Activated B cell treated with CpG ODN at 0.5 μM for 24 hours (primary cell): ENCODE measurements at regions not wholly inside any gene's neighbourhood (a gene's known extent, or its start where the extent isn't known, plus 50 kb on each side); places are given as distances from the start of the nearest gene placed in this dataset.

Experiments
- ATAC-seq: fragments of 200-7000 bp; cut with Tn5 transposase; one replicate; pipeline ENCODE4 v1.10.0; 2021; ENCODE audit warnings: low read depth, mild to moderate bottlenecking, moderate library complexity
- CTCF ChIA-PET: fragments of 350-600 bp; sonication (Branson Sonifier 250); formaldehyde crosslinking; loops from one replicate; lab custom pipeline; 2021; ENCODE audit warnings: antibody characterized with exemption; lab: Charles Lee
- POLR2A ChIA-PET: fragments of 350-600 bp; sonication (Branson Sonifier 250); formaldehyde crosslinking; loops from one replicate; lab custom pipeline; 2021; ENCODE audit warnings: antibody characterized with exemption; lab: Charles Lee
- DNase-seq: peaks from one replicate; pipeline ENCODE4 v3.0.0; 2022
- H3K27ac Mint-ChIP-seq: one replicate; pipeline ENCODE4 v1.8.0; 2020; ENCODE audit warnings: mixed read lengths
- H3K27me3 Mint-ChIP-seq: one replicate; pipeline ENCODE4 v1.8.0; 2021; ENCODE audit warnings: mixed read lengths
- H3K36me3 Mint-ChIP-seq: one replicate; pipeline ENCODE4 v1.8.0; 2021; ENCODE audit warnings: low read depth, mixed read lengths
- H3K4me1 Mint-ChIP-seq: one replicate; pipeline ENCODE4 v1.8.0; 2021; ENCODE audit warnings: mixed read lengths
- H3K4me3 Mint-ChIP-seq: one replicate; pipeline ENCODE4 v1.8.0; 2020; ENCODE audit warnings: mild to moderate bottlenecking, mixed read lengths
- H3K9me3 Mint-ChIP-seq: one replicate; pipeline ENCODE4 v1.8.0; 2020; ENCODE audit warnings: mixed read lengths
- CTCF ChIP-seq: fragments of 200-600 bp; IDR thresholded peaks from one replicate; pipeline ENCODE4 v1.8.0; 2022; ENCODE audit warnings: antibody characterized with exemption, mild to moderate bottlenecking
- intact Hi-C: fragments of 100-400 bp; cut with micrococcal nuclease; formaldehyde crosslinking; loops from one replicate; pipeline ENCODE4 v1.15.1; 2024

DNA sequence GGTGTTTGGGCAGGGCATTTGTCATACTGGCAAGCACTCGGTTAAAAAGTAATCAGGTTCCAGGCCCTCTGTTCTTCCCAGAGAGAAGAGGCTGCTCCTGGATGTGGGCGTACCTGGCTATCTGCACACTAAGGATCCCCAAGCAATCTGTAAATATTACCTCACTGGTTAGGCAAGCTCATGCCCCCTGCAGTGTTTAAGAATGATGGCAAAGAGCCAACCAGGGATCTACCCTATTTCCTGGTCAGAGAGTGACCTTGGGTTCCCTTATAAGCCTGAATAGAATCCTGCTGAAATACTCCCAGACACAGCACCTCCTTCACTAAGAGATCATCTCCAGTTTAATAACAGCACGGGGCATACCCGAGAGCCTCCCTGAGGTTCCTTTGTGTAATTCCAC, 181.2 kb downstream of the PIK3R1 start:
- Mint-ChIP-seq H3K4me1 (peaks cover 10% of the 10 kb centered on the region), H3K36me3 (no peaks in the 10 kb centered on the region), H3K27me3 (no peaks in the 10 kb centered on the region), H3K27ac (no peak overlapping the region), H3K9me3 (peaks cover 6% of the 10 kb centered on the region), H3K4me3 (no peak overlapping the region)
- TF ChIP-seq CTCF, result no peak
- CTCF ChIA-PET, result no interaction called here
- no peak for ATAC-seq
- intact Hi-C loops, result no loop called here
- POLR2A ChIA-PET, result no interaction called here
- DNase-seq, result no peak

GRCh38 chr5:68398146-68398812, 182.7 kb downstream of the PIK3R1 start:
- POLR2A ChIA-PET, result no interaction called here
- Mint-ChIP-seq H3K4me1 (peaks cover under 1% of the 10 kb centered on the region), H3K9me3 (peaks cover 2% of the 10 kb centered on the region), H3K4me3 (no peak overlapping the region), H3K27me3 (no peaks in the 10 kb centered on the region), H3K27ac (no peak overlapping the region), H3K36me3 (no peaks in the 10 kb centered on the region)
- CTCF ChIA-PET, result no interaction called here
- no peak for ATAC-seq
- no peak for TF ChIP-seq CTCF
- intact Hi-C loops, result no loop called here
- no peak for DNase-seq

GRCh38 chr5:68403301-68403700, 187.7 kb downstream of the PIK3R1 start:
- Mint-ChIP-seq H3K9me3 (peaks cover 2% of the 10 kb centered on the region), H3K36me3 (no peaks in the 10 kb centered on the region), H3K27me3 (no peaks in the 10 kb centered on the region), H3K4me1 (peaks cover 20% of the 10 kb centered on the region), H3K27ac (no peak overlapping the region), H3K4me3 (no peak overlapping the region)
- ChIA-PET POLR2A (no interaction called here), CTCF (no interaction called here)
- intact Hi-C loops, result no loop called here
- DNase-seq, result no peak
- no peak for ATAC-seq
- TF ChIP-seq CTCF, result no peak

GRCh38 chr5:68404246-68404645, 188.7 kb downstream of the PIK3R1 start:
- Mint-ChIP-seq H3K4me1 (peaks cover 24% of the 10 kb centered on the region), H3K9me3 (peaks cover 2% of the 10 kb centered on the region), H3K36me3 (no peaks in the 10 kb centered on the region), H3K27ac (no peak overlapping the region), H3K27me3 (no peaks in the 10 kb centered on the region), H3K4me3 (no peak overlapping the region)
- no peak for TF ChIP-seq CTCF
- POLR2A ChIA-PET, result interaction anchor here (0.7 to 1.2 kb wide), 2 partner anchors 29 to 30 kb away, joined by 3 read pairs; no protein-coding TSS in a partner anchor
- DNase-seq (no peak), ATAC-seq (no peak)
- CTCF ChIA-PET, result interaction anchor here (0.7 kb wide), 1 partner anchor 687 kb away, joined by 3 read pairs; no protein-coding TSS in a partner anchor
- intact Hi-C loops, result no loop called here

DNA sequence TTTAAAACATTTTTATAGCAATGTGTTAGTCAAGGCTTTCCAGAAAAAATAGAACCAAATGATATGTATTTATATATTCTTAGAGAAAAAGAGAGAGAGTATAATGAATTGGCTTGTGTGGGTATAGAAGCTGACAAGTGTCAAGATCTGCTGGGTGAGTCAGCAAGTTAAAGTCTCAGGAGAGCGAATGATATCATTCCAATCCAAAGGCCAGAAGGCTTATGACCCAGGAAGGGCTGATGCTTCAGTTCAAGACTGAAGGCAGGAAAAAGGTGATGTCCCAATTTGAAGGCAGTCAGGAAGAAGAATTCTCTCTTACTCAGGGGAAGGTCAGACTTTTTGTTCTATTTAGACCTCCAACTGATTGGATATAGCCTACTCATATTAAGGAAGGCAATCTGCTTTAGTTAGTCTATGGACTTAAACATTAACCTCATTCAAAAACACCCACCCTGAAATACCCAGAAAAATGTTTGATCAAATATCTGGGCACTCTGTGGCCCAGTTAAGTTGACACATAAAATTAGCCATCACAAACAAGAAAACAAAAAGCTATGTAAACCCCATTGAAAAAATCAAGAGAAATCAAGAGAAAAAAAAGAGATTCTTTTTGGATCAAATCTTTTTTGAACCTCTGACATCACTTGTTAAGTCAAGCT, 189.6 kb downstream of the PIK3R1 start:
- no peak for TF ChIP-seq CTCF
- Mint-ChIP-seq H3K27me3 (no peaks in the 10 kb centered on the region), H3K36me3 (no peaks in the 10 kb centered on the region), H3K4me3 (no peak overlapping the region), H3K9me3 (peaks cover 2% of the 10 kb centered on the region), H3K27ac (no peak overlapping the region), H3K4me1 (peaks cover 24% of the 10 kb centered on the region)
- ChIA-PET CTCF (no interaction called here), POLR2A (interaction anchor here (0.7 to 1.2 kb wide), 2 partner anchors 29 to 30 kb away, joined by 3 read pairs; no protein-coding TSS in a partner anchor)
- intact Hi-C loops, result loop anchor here (5.0 kb wide), 1 partner anchor 73 kb away; no protein-coding TSS in a partner anchor
- no peak for ATAC-seq
- no peak for DNase-seq
